ENCODE measurements at regions not wholly inside any gene's neighbourhood (a gene's known extent, or its start where the extent isn't known, plus 50 kb on each side); places are given as distances from the start of the nearest gene placed in this dataset.

- no peak for TF ChIP-seq CTCF (conservative IDR thresholded peaks at IDR 0.05; ENCODE audit: low read length)
- TF ChIP-seq EZH2phosphoT487 (IDR thresholded peaks at IDR 0.05; ENCODE audit: borderline replicate concordance): no peak
Measured at GRCh38 chr3:124178531-124178930, 186.6 kb upstream of the ROPN1 start.

All from Loucy (cell line).